ENCODE measurements at regions not wholly inside any gene's neighbourhood (a gene's known extent, or its start where the extent isn't known, plus 50 kb on each side); places are given as distances from the start of the nearest gene placed in this dataset.
"Not testable (repeated sequence)": the region's sequence is repeated elsewhere in the genome, so short reads cannot be mapped to it uniquely, and the experiment has no call there.

DNA sequence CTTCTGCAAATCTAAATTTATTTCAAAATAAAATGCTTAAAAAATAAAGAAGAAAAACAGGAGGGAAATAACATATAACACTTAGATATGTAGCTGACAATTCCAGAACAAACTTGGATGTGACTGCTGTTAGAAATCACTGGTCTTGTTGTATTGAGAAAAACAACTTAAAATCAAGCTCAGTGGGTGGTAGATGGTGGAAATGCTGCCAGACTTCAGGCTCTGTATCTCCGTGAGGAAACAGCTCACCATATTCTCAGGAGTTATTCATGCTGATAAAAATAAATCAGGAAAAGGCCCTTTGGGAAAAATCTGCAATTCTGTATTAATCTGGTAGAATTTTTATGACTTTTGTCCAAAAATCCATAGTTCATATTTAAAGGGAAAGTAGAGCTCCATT is 477.6 kb downstream of the RAP2B start:
- POLR2A ChIA-PET, result no interaction called here
- Histone ChIP-seq H3K27me3 (replicated peaks; ENCODE audit: control insufficient read depth, insufficient read depth, low read length) (no peaks in the 10 kb centered on the region), H3K36me3 (ENCODE audit: control insufficient read depth, insufficient read depth, low read length) (no peaks in the 10 kb centered on the region), H3K4me1 (peaks cover 17% of the 10 kb centered on the region), H3K9me3 (no peaks in the 10 kb centered on the region), H3K4me3 (ENCODE audit: low read depth, low read length) (no peak overlapping the region)
- intact Hi-C loops (cut with micrococcal nuclease; ENCODE audit: unreplicated experiment), result no loop called here
- H3K27me3 Mint-ChIP-seq (ENCODE audit: insufficient read depth, unreplicated experiment), result no peaks in the 10 kb centered on the region
- peaks cover 22% of the 10 kb centered on the region for H3K9me3 Mint-ChIP-seq (ENCODE audit: unreplicated experiment)
- DNase-seq, result no peak
- no TSS peak for BruUV-seq (replicated peaks)
- no peaks in the 10 kb centered on the region for H3K36me3 Mint-ChIP-seq (ENCODE audit: insufficient read depth, unreplicated experiment)
- H3K4me3 Mint-ChIP-seq (ENCODE audit: unreplicated experiment), result no peak overlapping the region
- peak overlapping the region; percentile 79 for H3K27ac Mint-ChIP-seq (ENCODE audit: unreplicated experiment)
- TF ChIP-seq, protein P1, sequence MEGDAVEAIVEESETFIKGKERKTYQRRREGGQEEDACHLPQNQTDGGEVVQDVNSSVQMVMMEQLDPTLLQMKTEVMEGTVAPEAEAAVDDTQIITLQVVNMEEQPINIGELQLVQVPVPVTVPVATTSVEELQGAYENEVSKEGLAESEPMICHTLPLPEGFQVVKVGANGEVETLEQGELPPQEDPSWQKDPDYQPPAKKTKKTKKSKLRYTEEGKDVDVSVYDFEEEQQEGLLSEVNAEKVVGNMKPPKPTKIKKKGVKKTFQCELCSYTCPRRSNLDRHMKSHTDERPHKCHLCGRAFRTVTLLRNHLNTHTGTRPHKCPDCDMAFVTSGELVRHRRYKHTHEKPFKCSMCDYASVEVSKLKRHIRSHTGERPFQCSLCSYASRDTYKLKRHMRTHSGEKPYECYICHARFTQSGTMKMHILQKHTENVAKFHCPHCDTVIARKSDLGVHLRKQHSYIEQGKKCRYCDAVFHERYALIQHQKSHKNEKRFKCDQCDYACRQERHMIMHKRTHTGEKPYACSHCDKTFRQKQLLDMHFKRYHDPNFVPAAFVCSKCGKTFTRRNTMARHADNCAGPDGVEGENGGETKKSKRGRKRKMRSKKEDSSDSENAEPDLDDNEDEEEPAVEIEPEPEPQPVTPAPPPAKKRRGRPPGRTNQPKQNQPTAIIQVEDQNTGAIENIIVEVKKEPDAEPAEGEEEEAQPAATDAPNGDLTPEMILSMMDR (IDR thresholded peaks at IDR 0.05; ENCODE audit: insufficient read depth in 1 of 2, low read depth in 1 of 2, low read length in 1 of 2, severe bottlenecking in 1 of 2, unreplicated experiment in 1 of 2), result no peak
- H3K4me1 Mint-ChIP-seq (ENCODE audit: low read depth, unreplicated experiment), result peaks cover 15% of the 10 kb centered on the region
- CTCF ChIA-PET, result no interaction called here

GRCh38 chr3:153640689-153641665 is 479.0 kb downstream of the RAP2B start:
- POLR2A ChIA-PET, result no interaction called here

GRCh38 chr3:153642576-153642975 is 478.6 kb upstream of the ARHGEF26 start:
- peaks cover 17% of the 10 kb centered on the region for H3K4me1 ChIP-seq
- H3K9me3 ChIP-seq; H3K27me3 ChIP-seq (replicated peaks; ENCODE audit: control insufficient read depth, insufficient read depth, low read length); BruUV-seq (replicated peaks); DNase-seq; H3K36me3 Mint-ChIP-seq (ENCODE audit: insufficient read depth, unreplicated experiment); H3K27me3 Mint-ChIP-seq (ENCODE audit: insufficient read depth, unreplicated experiment); POLR2A ChIA-PET; H3K36me3 ChIP-seq (ENCODE audit: control insufficient read depth, insufficient read depth, low read length); H3K27ac Mint-ChIP-seq (ENCODE audit: unreplicated experiment); H3K4me3 Mint-ChIP-seq (ENCODE audit: unreplicated experiment); CTCF ChIA-PET; intact Hi-C loops (cut with micrococcal nuclease; ENCODE audit: unreplicated experiment); H3K4me3 ChIP-seq (ENCODE audit: low read depth, low read length): not testable (repeated sequence)
- Mint-ChIP-seq H3K4me1 (ENCODE audit: low read depth, unreplicated experiment) (peaks cover 15% of the 10 kb centered on the region), H3K9me3 (ENCODE audit: unreplicated experiment) (peaks cover 22% of the 10 kb centered on the region)

More at GRCh38 chr3:153640689-153641665, 479.0 kb downstream of the RAP2B start:
- Histone ChIP-seq H3K9me3 (no peaks in the 10 kb centered on the region), H3K4me3 (ENCODE audit: low read depth, low read length) (no peak overlapping the region), H3K27me3 (replicated peaks; ENCODE audit: control insufficient read depth, insufficient read depth, low read length) (no peaks in the 10 kb centered on the region), H3K36me3 (ENCODE audit: control insufficient read depth, insufficient read depth, low read length) (no peaks in the 10 kb centered on the region), H3K4me1 (peaks cover 17% of the 10 kb centered on the region)
- no TSS peak for BruUV-seq (replicated peaks)
- DNase-seq, result peak; percentile 58 to 85
- no peaks in the 10 kb centered on the region for H3K27me3 Mint-ChIP-seq (ENCODE audit: insufficient read depth, unreplicated experiment)
- intact Hi-C loops (cut with micrococcal nuclease; ENCODE audit: unreplicated experiment), result loop anchor here (1.0 kb wide), 1 partner anchor 17 kb away; no protein-coding TSS in a partner anchor
- TF ChIP-seq, protein P1 (IDR thresholded peaks at IDR 0.05; ENCODE audit: insufficient read depth in 1 of 2, low read depth in 1 of 2, low read length in 1 of 2, severe bottlenecking in 1 of 2, unreplicated experiment in 1 of 2), result no peak
- peak overlapping the region; percentile 79 for H3K27ac Mint-ChIP-seq (ENCODE audit: unreplicated experiment)
- H3K4me1 Mint-ChIP-seq (ENCODE audit: low read depth, unreplicated experiment), result peaks cover 15% of the 10 kb centered on the region
- no peak overlapping the region for H3K4me3 Mint-ChIP-seq (ENCODE audit: unreplicated experiment)
- peaks cover 22% of the 10 kb centered on the region for H3K9me3 Mint-ChIP-seq (ENCODE audit: unreplicated experiment)
- CTCF ChIA-PET, result no interaction called here
- no peaks in the 10 kb centered on the region for H3K36me3 Mint-ChIP-seq (ENCODE audit: insufficient read depth, unreplicated experiment)

- H3K9me3 ChIP-seq; H3K27me3 Mint-ChIP-seq (ENCODE audit: insufficient read depth, unreplicated experiment); BruUV-seq (replicated peaks); intact Hi-C loops (cut with micrococcal nuclease; ENCODE audit: unreplicated experiment); H3K4me3 Mint-ChIP-seq (ENCODE audit: unreplicated experiment); H3K36me3 Mint-ChIP-seq (ENCODE audit: insufficient read depth, unreplicated experiment); CTCF ChIA-PET; H3K27me3 ChIP-seq (replicated peaks; ENCODE audit: control insufficient read depth, insufficient read depth, low read length); H3K27ac Mint-ChIP-seq (ENCODE audit: unreplicated experiment); H3K4me3 ChIP-seq (ENCODE audit: low read depth, low read length); H3K36me3 ChIP-seq (ENCODE audit: control insufficient read depth, insufficient read depth, low read length); DNase-seq; POLR2A ChIA-PET: not testable (repeated sequence)
- Mint-ChIP-seq H3K4me1 (ENCODE audit: low read depth, unreplicated experiment) (peaks cover 15% of the 10 kb centered on the region), H3K9me3 (ENCODE audit: unreplicated experiment) (peaks cover 22% of the 10 kb centered on the region)
- peaks cover 17% of the 10 kb centered on the region for H3K4me1 ChIP-seq
Observed at GRCh38 chr3:153643471-153643870, 477.7 kb upstream of the ARHGEF26 start.

Data from Caco-2 (cell line).